ENCODE measurements at regions not wholly inside any gene's neighbourhood (a gene's known extent, or its start where the extent isn't known, plus 50 kb on each side); places are given as distances from the start of the nearest gene placed in this dataset.

GRCh38 chr4:20480165-20480947 is 219.9 kb upstream of the PACRGL start:
- TF ChIP-seq CTCF (conservative IDR thresholded peaks at IDR 0.05; ENCODE audit: low read depth), result no peak
- CTCF ChIA-PET, result interaction anchor here (0.6 kb wide), 1 partner anchor 136 kb away, joined by 3 read pairs; no protein-coding TSS in a partner anchor
- DNase-seq (ENCODE audit: low spot score), result no peak
- POLR2A ChIA-PET (ENCODE audit: low non-redundant PET), result no interaction called here
- H3K27ac ChIP-seq, result no peak overlapping the region

GRCh38 chr4:20483416-20483815 is 216.8 kb upstream of the PACRGL start:
- POLR2A ChIA-PET (ENCODE audit: low non-redundant PET), result no interaction called here
- DNase-seq (ENCODE audit: low spot score), result no peak
- CTCF ChIA-PET, result no interaction called here
- no peak overlapping the region for H3K27ac ChIP-seq
- no peak for TF ChIP-seq CTCF (conservative IDR thresholded peaks at IDR 0.05; ENCODE audit: low read depth)

- ChIA-PET POLR2A (ENCODE audit: low non-redundant PET) (no interaction called here), CTCF (interaction anchor here (1.4 kb wide), 1 partner anchor 64 kb away, joined by 4 read pairs; no protein-coding TSS in a partner anchor)
- no peak for TF ChIP-seq CTCF (conservative IDR thresholded peaks at IDR 0.05; ENCODE audit: low read depth)
- DNase-seq (ENCODE audit: low spot score), result peak; percentile 11
- H3K27ac ChIP-seq, result no peak overlapping the region
These were observed 213.8 kb upstream of the PACRGL start for GRCh38 chr4:20486433-20486832.

- CTCF ChIA-PET, result interaction anchor here (1.4 kb wide), 1 partner anchor 65 kb away, joined by 4 read pairs; no protein-coding TSS in a partner anchor
- H3K27ac ChIP-seq, result no peak overlapping the region
- no peak for TF ChIP-seq CTCF (conservative IDR thresholded peaks at IDR 0.05; ENCODE audit: low read depth)
- POLR2A ChIA-PET (ENCODE audit: low non-redundant PET), result no interaction called here
- no peak for DNase-seq (ENCODE audit: low spot score)
These were observed 212.8 kb upstream of the PACRGL start for GRCh38 chr4:20487446-20487845.

- no peak for TF ChIP-seq CTCF (conservative IDR thresholded peaks at IDR 0.05; ENCODE audit: low read depth)
- POLR2A ChIA-PET (ENCODE audit: low non-redundant PET), result no interaction called here
- H3K27ac ChIP-seq, result no peak overlapping the region
- DNase-seq (ENCODE audit: low spot score), result no peak
- CTCF ChIA-PET, result no interaction called here
These were observed 212.4 kb upstream of the PACRGL start for GRCh38 chr4:20487852-20488251.

- DNase-seq (ENCODE audit: low spot score), result no peak
These were observed 209.5 kb upstream of the PACRGL start for GRCh38 chr4:20490734-20491133.

More at GRCh38 chr4:20490734-20491133, 209.5 kb upstream of the PACRGL start:
- H3K27ac ChIP-seq, result no peak overlapping the region
- POLR2A ChIA-PET (ENCODE audit: low non-redundant PET), result no interaction called here
- no peak for TF ChIP-seq CTCF (conservative IDR thresholded peaks at IDR 0.05; ENCODE audit: low read depth)
- CTCF ChIA-PET, result interaction anchor here (0.6 kb wide), 1 partner anchor 34 kb away, joined by 4 read pairs; no protein-coding TSS in a partner anchor

Data from RWPE1 (cell line).